Upper lobe of left lung (tissue), 4 donors: ENCODE measurements at regions not wholly inside any gene's neighbourhood (a gene's known extent, or its start where the extent isn't known, plus 50 kb on each side); places are given as distances from the start of the nearest gene placed in this dataset.
"Not testable (repeated sequence)": the region's sequence is repeated elsewhere in the genome, so short reads cannot be mapped to it uniquely, and the experiment has no call there.

Experiments used
- CTCF ChIP-seq, 6 experiments: fragments of 450-650 bp in 4 of 6; fragments of 200-600 bp in 2 of 6; sonication (generic) in 2 of 6; IDR thresholded peaks; one replicate each; pipeline ENCODE4 v1.5.1; 2016 to 2019; ENCODE audit warnings: antibody characterized with exemption in 6 of 6
- POLR2A ChIP-seq, 4 donors: fragments of 450-650 bp; IDR thresholded peaks; one replicate each; pipeline ENCODE4 v1.5.1; 2016 to 2017; ENCODE audit warnings: antibody characterized with exemption in 4 of 4, mild to moderate bottlenecking in 2 of 4

DNA sequence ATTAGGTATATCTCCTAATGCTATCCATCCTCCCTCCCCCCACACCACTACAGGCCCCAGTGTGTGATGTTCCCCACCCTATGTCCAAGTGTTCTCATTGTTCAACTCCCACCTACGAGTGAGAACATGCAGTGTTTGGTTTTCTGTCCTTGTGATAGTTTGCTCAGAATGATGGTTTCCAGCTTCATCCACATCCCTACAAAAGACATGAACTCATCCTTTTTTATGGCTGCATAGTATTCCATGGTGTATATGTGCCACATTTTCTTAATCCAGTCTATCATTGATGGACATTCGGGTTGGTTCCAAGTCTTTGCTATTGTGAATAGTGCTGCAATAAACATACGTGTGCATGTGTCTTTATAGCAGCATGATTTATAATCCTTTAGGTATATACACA, 53.8 kb upstream of the HIVEP2 start:
- TF ChIP-seq POLR2A, CTCF (IDR thresholded peaks at IDR 0.05): not testable (repeated sequence)
